ENCODE measurements at regions not wholly inside any gene's neighbourhood (a gene's known extent, or its start where the extent isn't known, plus 50 kb on each side); places are given as distances from the start of the nearest gene placed in this dataset.

- intact Hi-C loops (cut with DNase I; ENCODE audit: low total_unique reads) = loop anchor here (10.0 kb wide), 1 partner anchor 241 kb away; no protein-coding TSS in a partner anchor
- H3K4me1 ChIP-seq = peaks cover 19 to 42% of the 10 kb centered on the region in 2 donors
- DNase-seq = no peak
- in situ Hi-C loops (cut with MboI; ENCODE audit: low sequenced_read_pairs in 4 of 4) = no loop called here
- H3K9me3 ChIP-seq = no peaks in the 10 kb centered on the region
- TF ChIP-seq CTCF (IDR thresholded peaks at IDR 0.05 in 4 of 5, conservative IDR thresholded peaks at IDR 0.05 in 1 of 5) (no peak), POLR2A (IDR thresholded peaks at IDR 0.05) (no peak)
- no peak overlapping the region for H3K4me3 ChIP-seq
- peak in 1 of 2 donors; percentile 32 for ATAC-seq
- H3K27me3 ChIP-seq = no peaks in the 10 kb centered on the region
- no peaks in the 10 kb centered on the region for H3K36me3 ChIP-seq
- peak overlapping the region in 3 of 4 donors; percentile 27 to 51 (median 46) for H3K27ac ChIP-seq
Observed at GRCh38 chr3:147656023-147656422, 246.9 kb downstream of the ZIC1 start.

- no peaks in the 10 kb centered on the region for H3K36me3 ChIP-seq
- DNase-seq (no peak), ATAC-seq (no peak)
- in situ Hi-C loops (cut with MboI; ENCODE audit: low sequenced_read_pairs in 4 of 4) (no loop called here), intact Hi-C loops (cut with DNase I; ENCODE audit: low total_unique reads) (no loop called here)
- peaks cover 5 to 12% of the 10 kb centered on the region in 2 donors for H3K4me1 ChIP-seq
- H3K27me3 ChIP-seq = no peaks in the 10 kb centered on the region
- H3K9me3 ChIP-seq = no peaks in the 10 kb centered on the region
- no peak overlapping the region for H3K4me3 ChIP-seq
- no peak overlapping the region for H3K27ac ChIP-seq
- TF ChIP-seq CTCF (IDR thresholded peaks at IDR 0.05 in 4 of 5, conservative IDR thresholded peaks at IDR 0.05 in 1 of 5) (no peak), POLR2A (IDR thresholded peaks at IDR 0.05) (no peak)
Observed at GRCh38 chr3:147661916-147662315, 252.8 kb downstream of the ZIC1 start.

GRCh38 chr3:147662705-147663104, 253.5 kb downstream of the ZIC1 start:
- TF ChIP-seq CTCF (IDR thresholded peaks at IDR 0.05 in 4 of 5, conservative IDR thresholded peaks at IDR 0.05 in 1 of 5) (no peak), POLR2A (IDR thresholded peaks at IDR 0.05) (no peak)
- in situ Hi-C loops (cut with MboI; ENCODE audit: low sequenced_read_pairs in 4 of 4) (no loop called here), intact Hi-C loops (cut with DNase I; ENCODE audit: low total_unique reads) (no loop called here)
- Histone ChIP-seq H3K4me3 (no peak overlapping the region), H3K9me3 (no peaks in the 10 kb centered on the region), H3K4me1 (peaks cover 5 to 12% of the 10 kb centered on the region in 2 donors), H3K27me3 (no peaks in the 10 kb centered on the region), H3K27ac (no peak overlapping the region), H3K36me3 (no peaks in the 10 kb centered on the region)
- DNase-seq = no peak
- ATAC-seq = no peak

- no peak overlapping the region for H3K27ac ChIP-seq
- TF ChIP-seq POLR2A (IDR thresholded peaks at IDR 0.05) (no peak), CTCF (IDR thresholded peaks at IDR 0.05 in 4 of 5, conservative IDR thresholded peaks at IDR 0.05 in 1 of 5) (no peak)
- no peaks in the 10 kb centered on the region for H3K4me1 ChIP-seq
- ATAC-seq (no peak), DNase-seq (no peak)
- intact Hi-C loops (cut with DNase I; ENCODE audit: low total_unique reads) = no loop called here
- in situ Hi-C loops (cut with MboI; ENCODE audit: low sequenced_read_pairs in 4 of 4) = no loop called here
- H3K9me3 ChIP-seq = no peaks in the 10 kb centered on the region
- no peaks in the 10 kb centered on the region for H3K27me3 ChIP-seq
- no peak overlapping the region for H3K4me3 ChIP-seq
- no peaks in the 10 kb centered on the region for H3K36me3 ChIP-seq
Observed at GRCh38 chr3:147669077-147669476, 259.9 kb downstream of the ZIC1 start.

GRCh38 chr3:147672035-147672434, 262.9 kb downstream of the ZIC1 start:
- in situ Hi-C loops (cut with MboI; ENCODE audit: low sequenced_read_pairs in 4 of 4) (no loop called here), intact Hi-C loops (cut with DNase I; ENCODE audit: low total_unique reads) (no loop called here)
- H3K36me3 ChIP-seq = no peaks in the 10 kb centered on the region
- H3K27me3 ChIP-seq = no peaks in the 10 kb centered on the region
- H3K9me3 ChIP-seq = no peaks in the 10 kb centered on the region
- DNase-seq = no peak
- H3K4me3 ChIP-seq = no peak overlapping the region
- no peak overlapping the region for H3K27ac ChIP-seq
- no peak for TF ChIP-seq POLR2A (IDR thresholded peaks at IDR 0.05)
- TF ChIP-seq CTCF (IDR thresholded peaks at IDR 0.05 in 4 of 5, conservative IDR thresholded peaks at IDR 0.05 in 1 of 5) = no peak
- no peak for ATAC-seq
- no peaks in the 10 kb centered on the region for H3K4me1 ChIP-seq
